Gastroesophageal sphincter (tissue), 3 donors: ENCODE measurements at regions not wholly inside any gene's neighbourhood (a gene's known extent, or its start where the extent isn't known, plus 50 kb on each side); places are given as distances from the start of the nearest gene placed in this dataset.

ENCODE experiments used
- CTCF ChIP-seq, 4 experiments: fragments of 200-600 bp in 2 of 4; fragments of 450-650 bp in 2 of 4; sonication (generic) in 1 of 4; IDR thresholded peaks; one replicate each; pipeline ENCODE4 v1.5.1; 2017 to 2019; ENCODE audit warnings: antibody characterized with exemption in 4 of 4, mild to moderate bottlenecking in 2 of 4, moderate library complexity in 2 of 4
- POLR2A ChIP-seq, 2 donors: fragments of 450-650 bp; IDR thresholded peaks; one replicate each; pipeline ENCODE4 v1.6.1; 2017; ENCODE audit warnings: antibody characterized with exemption in 2 of 2, mild to moderate bottlenecking in 2 of 2, moderate library complexity in 1 of 2

- TF ChIP-seq CTCF (IDR thresholded peaks at IDR 0.05) (no peak), POLR2A (IDR thresholded peaks at IDR 0.05) (no peak)
Measured at GRCh38 chr6:165883851-165884640, 221.0 kb upstream of the PDE10A start.
